Nephron (organoid): ENCODE measurements at regions not wholly inside any gene's neighbourhood (a gene's known extent, or its start where the extent isn't known, plus 50 kb on each side); places are given as distances from the start of the nearest gene placed in this dataset.

Source experiments
- H3K27ac Mint-ChIP-seq, 3 experiments: 2 replicates each; pipeline ENCODE4 v1.8.0; 2020; ENCODE audit warnings: mixed read lengths in 3 of 3, mild to moderate bottlenecking in 2 of 3, moderate library complexity in 1 of 3
- H3K27me3 Mint-ChIP-seq: 2 replicates; pipeline ENCODE4 v1.8.0; 2021; ENCODE audit warnings: low read depth, mild to moderate bottlenecking, moderate library complexity, mixed read lengths
- H3K36me3 Mint-ChIP-seq: 2 replicates; pipeline ENCODE4 v1.8.0; 2020; ENCODE audit warnings: low read depth, mixed read lengths
- H3K4me1 Mint-ChIP-seq: 2 replicates; pipeline ENCODE4 v1.8.0; 2020; ENCODE audit warnings: mixed read lengths
- H3K4me3 Mint-ChIP-seq, 3 experiments: 2 replicates each; pipeline ENCODE4 v1.8.0; 2020; ENCODE audit warnings: mild to moderate bottlenecking in 3 of 3, mixed read lengths in 3 of 3, moderate library complexity in 2 of 3
- H3K9me3 Mint-ChIP-seq: 2 replicates; pipeline ENCODE4 v1.8.0; 2020; ENCODE audit warnings: mixed read lengths
- TF ChIP-seq, protein P1 (sequence below), 3 experiments: fragments of 200-600 bp; sonication (generic); IDR thresholded peaks; one replicate each; pipeline ENCODE4 v1.5.0; 2021; ENCODE audit warnings: antibody characterized with exemption in 3 of 3; ENCODE audit not compliant: unreplicated experiment in 3 of 3

DNA sequence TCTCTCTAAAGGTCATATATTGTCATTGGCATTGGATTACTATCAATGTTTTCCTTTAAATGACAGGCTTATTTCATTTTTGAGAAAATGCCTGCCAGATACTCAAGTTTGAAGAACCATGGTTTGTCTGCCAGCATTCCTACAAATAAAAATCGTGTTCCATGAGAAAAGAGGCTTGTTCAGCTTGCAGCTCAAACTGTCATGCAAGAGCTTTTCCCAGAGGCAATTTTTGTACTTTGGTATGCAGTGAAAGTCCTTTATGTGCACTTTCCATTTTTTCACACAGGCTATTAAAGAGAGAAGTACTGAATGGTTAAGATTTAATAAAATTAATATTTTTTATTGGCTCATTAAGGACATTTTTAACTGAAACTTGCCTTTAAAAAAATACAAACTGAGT lies 110.4 kb downstream of the FBXO4 start:
- TF ChIP-seq, protein P1, sequence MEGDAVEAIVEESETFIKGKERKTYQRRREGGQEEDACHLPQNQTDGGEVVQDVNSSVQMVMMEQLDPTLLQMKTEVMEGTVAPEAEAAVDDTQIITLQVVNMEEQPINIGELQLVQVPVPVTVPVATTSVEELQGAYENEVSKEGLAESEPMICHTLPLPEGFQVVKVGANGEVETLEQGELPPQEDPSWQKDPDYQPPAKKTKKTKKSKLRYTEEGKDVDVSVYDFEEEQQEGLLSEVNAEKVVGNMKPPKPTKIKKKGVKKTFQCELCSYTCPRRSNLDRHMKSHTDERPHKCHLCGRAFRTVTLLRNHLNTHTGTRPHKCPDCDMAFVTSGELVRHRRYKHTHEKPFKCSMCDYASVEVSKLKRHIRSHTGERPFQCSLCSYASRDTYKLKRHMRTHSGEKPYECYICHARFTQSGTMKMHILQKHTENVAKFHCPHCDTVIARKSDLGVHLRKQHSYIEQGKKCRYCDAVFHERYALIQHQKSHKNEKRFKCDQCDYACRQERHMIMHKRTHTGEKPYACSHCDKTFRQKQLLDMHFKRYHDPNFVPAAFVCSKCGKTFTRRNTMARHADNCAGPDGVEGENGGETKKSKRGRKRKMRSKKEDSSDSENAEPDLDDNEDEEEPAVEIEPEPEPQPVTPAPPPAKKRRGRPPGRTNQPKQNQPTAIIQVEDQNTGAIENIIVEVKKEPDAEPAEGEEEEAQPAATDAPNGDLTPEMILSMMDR (IDR thresholded peaks at IDR 0.05; ENCODE audit: unreplicated experiment in 3 of 3), result no peak
- peaks cover 2% of the 10 kb centered on the region for H3K9me3 Mint-ChIP-seq
- H3K27me3 Mint-ChIP-seq, result peaks cover 4% of the 10 kb centered on the region
- no peak overlapping the region for H3K27ac Mint-ChIP-seq
- no peak overlapping the region for H3K4me3 Mint-ChIP-seq
- H3K4me1 Mint-ChIP-seq, result no peaks in the 10 kb centered on the region
- no peaks in the 10 kb centered on the region for H3K36me3 Mint-ChIP-seq

DNA sequence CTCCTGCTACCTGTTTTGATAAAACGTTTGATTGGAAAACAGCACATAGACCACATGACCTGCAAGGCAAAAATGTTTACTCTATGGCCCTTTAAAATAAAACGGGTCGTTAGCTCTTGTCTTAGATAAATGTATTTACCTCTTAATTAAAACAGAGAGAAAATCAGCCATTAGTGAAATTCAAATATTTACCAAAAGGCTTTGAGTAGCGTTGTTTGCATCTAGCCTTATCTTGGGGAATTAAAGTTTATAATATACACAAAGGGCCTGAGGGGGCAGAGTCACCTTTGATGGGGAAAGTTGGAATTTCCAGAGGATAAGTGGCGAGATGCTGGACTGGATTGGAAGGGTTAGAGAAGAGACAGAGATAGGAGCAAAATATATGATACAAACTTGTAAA lies 111.3 kb downstream of the FBXO4 start:
- Mint-ChIP-seq H3K36me3 (no peaks in the 10 kb centered on the region), H3K4me3 (no peak overlapping the region), H3K27ac (no peak overlapping the region)

GRCh38 chr5:42037379-42037932 lies 112.4 kb downstream of the FBXO4 start:
- TF ChIP-seq, protein P1 (IDR thresholded peaks at IDR 0.05; ENCODE audit: unreplicated experiment in 3 of 3), result no peak
- no peaks in the 10 kb centered on the region for H3K27me3 Mint-ChIP-seq
- H3K9me3 Mint-ChIP-seq, result no peaks in the 10 kb centered on the region
- no peaks in the 10 kb centered on the region for H3K4me1 Mint-ChIP-seq
- H3K27ac Mint-ChIP-seq, result no peak overlapping the region
- H3K4me3 Mint-ChIP-seq, result no peak overlapping the region
- H3K36me3 Mint-ChIP-seq, result no peaks in the 10 kb centered on the region

More for the DNA sequence above, 111.3 kb downstream of the FBXO4 start:
- TF ChIP-seq, protein P1 (IDR thresholded peaks at IDR 0.05; ENCODE audit: unreplicated experiment in 3 of 3), result no peak
- Mint-ChIP-seq H3K4me1 (no peaks in the 10 kb centered on the region), H3K27me3 (peaks cover 4% of the 10 kb centered on the region), H3K9me3 (peaks cover 2% of the 10 kb centered on the region)

GRCh38 chr5:42043400-42043799 lies 118.3 kb downstream of the FBXO4 start:
- Mint-ChIP-seq H3K27ac (no peak overlapping the region), H3K4me3 (no peak overlapping the region), H3K36me3 (no peaks in the 10 kb centered on the region), H3K9me3 (peaks cover 7% of the 10 kb centered on the region), H3K27me3 (no peaks in the 10 kb centered on the region), H3K4me1 (no peaks in the 10 kb centered on the region)
- TF ChIP-seq, protein P1 (IDR thresholded peaks at IDR 0.05; ENCODE audit: unreplicated experiment in 3 of 3), result no peak

DNA sequence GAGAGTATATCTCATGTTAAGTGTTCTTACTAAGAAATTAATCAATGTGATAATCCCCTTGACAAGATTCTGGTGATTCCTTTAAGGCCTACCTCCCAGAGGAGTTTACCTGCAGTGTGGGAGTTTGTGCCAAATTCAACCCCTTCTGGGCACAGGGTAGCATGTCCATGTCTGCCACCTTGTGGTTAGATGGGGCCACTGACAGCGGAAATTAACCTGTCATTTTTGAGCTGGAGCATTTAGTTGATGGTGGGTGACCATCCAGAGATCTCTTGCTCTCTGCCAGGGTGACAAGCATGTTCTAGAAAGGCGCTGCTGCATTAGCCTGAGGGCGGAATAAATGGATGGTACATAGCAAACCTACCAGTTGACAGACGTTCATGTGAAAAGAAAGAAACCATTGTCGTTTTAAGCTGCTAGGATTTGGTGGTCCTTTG lies 132.2 kb downstream of the FBXO4 start:
- Mint-ChIP-seq H3K27ac (no peak overlapping the region), H3K36me3 (no peaks in the 10 kb centered on the region), H3K27me3 (no peaks in the 10 kb centered on the region), H3K9me3 (no peaks in the 10 kb centered on the region), H3K4me1 (no peaks in the 10 kb centered on the region), H3K4me3 (no peak overlapping the region)
- TF ChIP-seq, protein P1 (IDR thresholded peaks at IDR 0.05; ENCODE audit: unreplicated experiment in 3 of 3), result peak; percentile 48 to 67 (median 57)

GRCh38 chr5:42059291-42059690 lies 134.2 kb downstream of the FBXO4 start:
- Mint-ChIP-seq H3K27ac (no peak overlapping the region), H3K4me3 (no peak overlapping the region), H3K27me3 (no peaks in the 10 kb centered on the region), H3K36me3 (no peaks in the 10 kb centered on the region), H3K4me1 (no peaks in the 10 kb centered on the region), H3K9me3 (no peaks in the 10 kb centered on the region)
- TF ChIP-seq, protein P1 (IDR thresholded peaks at IDR 0.05; ENCODE audit: unreplicated experiment in 3 of 3), result no peak
